HL-60 (cell line): ENCODE measurements at regions not wholly inside any gene's neighbourhood (a gene's known extent, or its start where the extent isn't known, plus 50 kb on each side); places are given as distances from the start of the nearest gene placed in this dataset.

Source experiments
- DNase-seq, 2 experiments: peaks; one replicate each; pipeline ENCODE4 v3.0.0-alpha.2; 2010 to 2020; ENCODE audit warnings: low read depth in 1 of 2, low spot score in 1 of 2
- H3K27ac ChIP-seq: fragments of 250-450 bp; sonication (Bioruptor Pico); replicated peaks from 2 replicates; pipeline ENCODE4 v1.5.1; 2020; ENCODE audit warnings: mild to moderate bottlenecking, moderate library complexity
- H3K27me3 ChIP-seq: fragments of 250-450 bp; sonication (Bioruptor Pico); 2 replicates; pipeline ENCODE4 v1.5.1; 2021; ENCODE audit warnings: mild to moderate bottlenecking, moderate library complexity; ENCODE audit not compliant: insufficient read depth, poor library complexity, severe bottlenecking
- H3K4me3 ChIP-seq: replicated peaks from 2 replicates; pipeline ENCODE4 v1.5.1; 2011; ENCODE audit warnings: mild to moderate bottlenecking, control low read depth, low read length; ENCODE audit not compliant: insufficient read depth
- CTCF ChIP-seq: IDR thresholded peaks from one replicate; pipeline ENCODE4 v1.5.1; 2011; ENCODE audit warnings: low read length, control low read depth, inconsistent platforms; ENCODE audit not compliant: insufficient read depth
- GABPA ChIP-seq: IDR thresholded peaks from 2 replicates; pipeline ENCODE4 v1.6.1; 2012; ENCODE audit warnings: low read depth
- POLR2AphosphoS5 ChIP-seq: IDR thresholded peaks from 2 replicates; pipeline ENCODE4 v1.6.1; 2012; ENCODE audit warnings: low read depth
- REST ChIP-seq: IDR thresholded peaks from 2 replicates; pipeline ENCODE4 v1.6.1; 2012; ENCODE audit warnings: low read depth; ENCODE audit not compliant: insufficient replicate concordance
- SPI1 ChIP-seq: IDR thresholded peaks from 2 replicates; pipeline ENCODE4 v1.6.1; 2012; ENCODE audit warnings: low read depth, mild to moderate bottlenecking, borderline replicate concordance

GRCh38 chr3:161977850-161978249 is 481.2 kb downstream of the OTOL1 start:
- no peak for DNase-seq
- Histone ChIP-seq H3K27ac (no peak overlapping the region), H3K4me3 (no peak overlapping the region), H3K27me3 (no peaks in the 10 kb centered on the region)
- no peak for TF ChIP-seq SPI1
- no peak for TF ChIP-seq POLR2AphosphoS5
- TF ChIP-seq CTCF, result no peak
- no peak for TF ChIP-seq GABPA
- no peak for TF ChIP-seq REST

GRCh38 chr3:161987933-161988332 is 491.3 kb downstream of the OTOL1 start:
- Histone ChIP-seq H3K27ac (no peak overlapping the region), H3K4me3 (no peak overlapping the region), H3K27me3 (no peaks in the 10 kb centered on the region)
- no peak for DNase-seq
- TF ChIP-seq POLR2AphosphoS5 (no peak), CTCF (no peak), SPI1 (no peak), GABPA (no peak), REST (no peak)

GRCh38 chr3:161989012-161989411 is 492.4 kb downstream of the OTOL1 start:
- H3K27me3 ChIP-seq, result no peaks in the 10 kb centered on the region
- no peak overlapping the region for H3K4me3 ChIP-seq
- DNase-seq, result no peak
- no peak overlapping the region for H3K27ac ChIP-seq
- TF ChIP-seq REST (no peak), SPI1 (no peak), POLR2AphosphoS5 (no peak), CTCF (no peak), GABPA (no peak)
